Aorta (tissue), 5 donors: ENCODE measurements at regions not wholly inside any gene's neighbourhood (a gene's known extent, or its start where the extent isn't known, plus 50 kb on each side); places are given as distances from the start of the nearest gene placed in this dataset.

ENCODE experiments used
- ATAC-seq: fragments of 200-7000 bp; cut with Tn5 transposase; one replicate; pipeline ENCODE4 v1.9.1; 2022; ENCODE audit warnings: moderate library complexity; ENCODE audit not compliant: low FRiP score
- DNase-seq, 2 donors: peaks; one replicate each; pipeline ENCODE4 v3.0.0-alpha.2; 2020
- H3K27ac ChIP-seq, 2 donors: one replicate each; pipeline ENCODE4 v1.5.1; 2013; ENCODE audit warnings: low read length in 2 of 2, mild to moderate bottlenecking in 2 of 2, moderate library complexity in 2 of 2, control low read depth in 1 of 2, inconsistent platforms in 1 of 2, low read depth in 1 of 2
- H3K27me3 ChIP-seq, 2 donors: one replicate each; pipeline ENCODE4 v1.6.1; 2013; ENCODE audit warnings: control low read depth in 1 of 2, low read length in 1 of 2, mild to moderate bottlenecking in 1 of 2, moderate library complexity in 1 of 2; ENCODE audit not compliant: insufficient read depth in 2 of 2, control insufficient read depth in 1 of 2
- H3K36me3 ChIP-seq, 2 donors: one replicate each; pipeline ENCODE4 v1.6.1; 2013; ENCODE audit warnings: control low read depth in 1 of 2, low read length in 1 of 2, mild to moderate bottlenecking in 1 of 2; ENCODE audit not compliant: insufficient read depth in 2 of 2, control insufficient read depth in 1 of 2
- H3K4me1 ChIP-seq, 2 donors: one replicate each; pipeline ENCODE4 v1.6.1; 2013; ENCODE audit warnings: low read length in 2 of 2, control low read depth in 1 of 2, mild to moderate bottlenecking in 1 of 2, moderate library complexity in 1 of 2; ENCODE audit not compliant: insufficient read depth in 2 of 2, control insufficient read depth in 1 of 2
- H3K4me3 ChIP-seq, 2 donors: one replicate each; pipeline ENCODE4 v1.5.1; 2013; ENCODE audit warnings: low read length in 2 of 2, control low read depth in 1 of 2, mild to moderate bottlenecking in 1 of 2
- H3K9me3 ChIP-seq: one replicate; pipeline ENCODE4 v1.6.1; 2013; ENCODE audit warnings: mild to moderate bottlenecking, low read length; ENCODE audit not compliant: control insufficient read depth
- WGBS, 2 donors: extraction: QIAGEN DNeasy Blood & Tissue Kit; methylation state at CpG; one replicate each; pipeline ENCODE4 v1.1.7; 2013; 5-methylcytosine and 5-hydroxymethylcytosine counted together
- intact Hi-C, 2 donors: fragments of 100-400 bp; cut with DNase I; formaldehyde crosslinking; loops; one replicate each; pipeline versions ENCODE4 v1.14.2 to v1.15.0; 2022
- donor health status: healthy with polysubstance abuse.
- donor health status: Bipolar disorder and iron deficiency.
- donor health status: DM: no; HTN: no; CAD: no.
- donor health status: DM: no; HTN: no; CAD: no.
- donor health status: DM: yes; HTN: yes; CAD: no.

DNA sequence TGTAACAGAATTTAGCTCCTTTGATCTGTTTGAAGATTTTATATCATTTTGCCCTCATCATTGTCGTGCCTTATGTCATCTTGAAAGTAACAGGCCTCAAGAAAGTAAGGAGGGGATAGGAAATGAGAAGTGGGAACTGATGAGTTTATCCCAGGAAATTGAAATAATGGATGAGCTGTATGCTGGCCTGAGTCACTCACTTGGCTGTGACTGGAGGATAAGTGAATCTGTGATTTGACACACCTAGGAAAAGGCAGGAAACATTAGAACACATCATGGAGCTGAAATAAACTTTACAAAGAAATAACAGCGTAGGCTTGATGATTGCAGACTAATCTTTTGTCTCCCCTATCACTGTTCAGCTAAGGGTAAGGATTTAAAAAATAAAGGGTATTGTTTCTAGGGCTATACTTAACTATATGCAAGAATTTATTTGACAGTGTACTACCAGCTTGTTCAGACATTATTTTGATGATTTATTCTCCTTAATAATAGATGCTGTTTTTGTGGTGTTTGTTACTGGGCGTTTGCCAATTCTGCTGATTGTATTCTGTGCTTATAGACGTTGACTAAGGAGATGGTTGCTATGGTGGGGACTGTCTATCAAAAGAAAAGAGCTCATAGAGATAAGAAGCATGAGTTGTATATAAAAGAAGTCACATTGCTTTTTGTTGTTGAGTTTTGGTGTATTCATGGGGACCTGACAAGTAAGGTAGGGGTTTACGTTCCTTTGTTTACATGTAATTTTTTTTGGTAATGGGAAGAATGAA is 105.6 kb upstream of the ROPN1 start:
- intact Hi-C loops: no loop called here
- 73 to 78% methylated on average over 5 of the region's 5 CpGs for WGBS, 2 donors
- H3K27ac ChIP-seq: no peak overlapping the region
- peaks cover 8 to 10% of the 10 kb centered on the region in 2 donors for H3K4me1 ChIP-seq
- no peaks in the 10 kb centered on the region for H3K9me3 ChIP-seq
- no peak overlapping the region for H3K4me3 ChIP-seq
- H3K27me3 ChIP-seq: no peaks in the 10 kb centered on the region
- no peak for DNase-seq
- H3K36me3 ChIP-seq: peaks cover 0 to 6% of the 10 kb centered on the region in 2 donors
- no peak for ATAC-seq

DNA sequence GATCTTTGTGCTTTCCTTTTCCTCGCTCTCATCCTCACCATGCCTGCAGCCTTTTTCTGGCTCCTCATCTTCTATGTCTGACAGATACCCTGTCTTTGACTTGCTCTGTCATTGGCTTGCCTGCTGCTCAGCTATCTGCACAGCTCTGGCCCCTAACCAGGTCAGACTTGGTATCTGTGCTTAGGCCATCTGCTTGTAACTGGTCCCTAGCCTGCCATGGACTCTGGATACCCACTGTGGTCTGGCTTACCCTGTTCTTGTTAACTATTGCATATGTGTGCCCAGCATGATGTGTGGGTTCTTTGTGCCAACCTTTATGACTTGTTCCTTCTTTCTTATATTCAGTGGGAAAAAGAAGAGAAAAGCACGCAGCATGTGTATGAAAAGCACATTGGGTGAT is 109.7 kb upstream of the ROPN1 start:
- H3K4me1 ChIP-seq: peaks cover 0 to 7% of the 10 kb centered on the region in 2 donors
- no peaks in the 10 kb centered on the region for H3K27me3 ChIP-seq
- H3K9me3 ChIP-seq: no peaks in the 10 kb centered on the region
- 97 to 99% methylated on average over 2 of the region's 2 CpGs for WGBS, 2 donors
- intact Hi-C loops: no loop called here
- ATAC-seq (no peak), DNase-seq (no peak)
- H3K36me3 ChIP-seq: peaks cover 0 to 4% of the 10 kb centered on the region in 2 donors
- H3K4me3 ChIP-seq: no peak overlapping the region
- H3K27ac ChIP-seq: no peak overlapping the region

DNA sequence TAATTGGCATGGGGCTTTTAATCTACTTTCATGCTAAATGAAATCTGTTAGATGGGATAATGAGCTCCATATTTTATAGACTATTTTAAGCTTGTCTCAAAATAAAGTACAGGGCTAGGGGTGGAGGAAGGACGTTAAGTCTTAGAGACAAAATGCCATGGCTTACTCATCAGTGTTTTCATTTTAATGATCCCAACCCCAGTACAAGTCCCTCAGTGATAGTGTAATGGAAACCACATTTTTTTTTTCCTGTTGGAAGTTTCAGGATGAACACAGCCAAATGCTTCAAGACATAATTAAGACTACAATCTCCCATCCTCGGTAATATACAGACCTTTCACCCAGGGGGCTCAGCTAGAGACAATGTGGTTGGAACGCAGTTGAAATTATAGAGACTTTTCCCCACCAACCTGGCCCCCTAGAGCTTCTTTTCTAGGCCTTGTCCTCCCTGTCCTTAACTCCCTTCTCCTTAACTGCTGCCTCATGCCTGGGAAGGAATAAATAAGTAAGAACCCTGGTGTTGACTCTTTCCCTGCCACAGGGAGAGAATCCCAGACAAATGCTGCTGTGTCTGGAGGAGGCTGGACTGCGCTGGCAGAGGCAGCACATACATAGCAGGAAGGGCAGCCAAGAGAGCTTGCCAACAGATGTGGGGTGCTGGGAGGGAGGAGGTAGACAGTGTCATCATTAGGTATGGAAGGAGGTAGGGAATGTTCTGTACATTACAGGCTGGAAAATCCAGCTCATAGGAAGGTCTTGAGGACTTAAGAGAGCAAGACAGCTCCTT is 115.4 kb upstream of the ROPN1 start:
- no peaks in the 10 kb centered on the region for H3K36me3 ChIP-seq
- no peak for DNase-seq
- H3K4me1 ChIP-seq: peaks cover 6 to 10% of the 10 kb centered on the region in 2 donors
- H3K4me3 ChIP-seq: no peak overlapping the region
- ATAC-seq: peak; percentile 56
- H3K27me3 ChIP-seq: no peaks in the 10 kb centered on the region
- WGBS, 2 donors: 33 to 34% methylated on average over 4 of the region's 4 CpGs
- H3K27ac ChIP-seq: peak overlapping the region; percentile 29 to 83
- intact Hi-C loops: no loop called here
- no peaks in the 10 kb centered on the region for H3K9me3 ChIP-seq

DNA sequence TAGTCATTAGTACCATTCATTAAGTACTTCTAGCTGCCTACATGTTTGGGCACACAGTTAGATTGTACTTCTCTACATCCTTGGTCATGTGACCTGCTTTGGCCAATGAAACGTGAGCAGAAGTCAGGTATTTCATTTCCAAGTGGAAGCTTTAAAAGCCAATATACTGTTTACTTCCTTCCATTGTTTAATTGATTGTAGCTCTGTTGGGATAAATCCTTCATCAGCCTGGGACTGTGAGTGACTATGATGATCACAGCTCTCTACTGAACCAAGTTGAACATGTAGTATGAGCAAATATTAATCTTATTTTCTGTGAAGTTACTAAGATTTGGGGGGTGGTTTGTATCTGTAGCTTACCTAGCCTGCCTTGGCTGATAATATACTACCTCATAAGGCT is 116.5 kb upstream of the ROPN1 start:
- no peaks in the 10 kb centered on the region for H3K36me3 ChIP-seq
- no peak overlapping the region for H3K4me3 ChIP-seq
- no peaks in the 10 kb centered on the region for H3K27me3 ChIP-seq
- H3K4me1 ChIP-seq: peaks cover 7 to 13% of the 10 kb centered on the region in 2 donors
- peak overlapping the region in 1 of 2 donors; percentile 29 for H3K27ac ChIP-seq
- H3K9me3 ChIP-seq: no peaks in the 10 kb centered on the region
- ATAC-seq: no peak
- intact Hi-C loops: no loop called here
- 84 to 95% methylated on average over 1 of the region's 1 CpG for WGBS, 2 donors
- DNase-seq: no peak

DNA sequence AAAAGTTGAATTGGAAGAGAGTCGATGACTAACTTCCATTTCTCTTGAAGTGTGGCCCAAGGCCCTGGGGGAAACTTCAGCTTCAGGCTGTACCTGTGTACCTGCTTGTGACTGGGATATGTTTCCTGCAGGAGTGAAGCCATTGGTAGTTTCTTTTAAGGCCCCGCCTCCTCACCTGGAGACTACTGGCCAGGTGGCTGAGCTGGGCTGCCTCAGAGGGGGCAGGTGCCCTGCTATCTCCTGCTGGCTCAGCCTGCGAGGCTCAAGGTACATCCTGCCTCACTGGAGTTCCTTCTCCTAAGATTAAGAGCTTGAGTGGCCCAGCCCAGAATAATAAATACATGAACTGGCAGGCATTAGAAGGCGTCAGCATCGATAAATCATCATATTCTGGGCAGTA is 121.6 kb upstream of the ROPN1 start:
- no peaks in the 10 kb centered on the region for H3K9me3 ChIP-seq
- no peak for ATAC-seq
- H3K36me3 ChIP-seq: no peaks in the 10 kb centered on the region
- WGBS, 2 donors: 85 to 94% methylated on average over 5 of the region's 5 CpGs
- intact Hi-C loops: no loop called here
- peak overlapping the region in 1 of 2 donors; percentile 76 for H3K27ac ChIP-seq
- no peaks in the 10 kb centered on the region for H3K27me3 ChIP-seq
- no peak for DNase-seq
- peaks cover 4 to 20% of the 10 kb centered on the region in 2 donors for H3K4me1 ChIP-seq
- H3K4me3 ChIP-seq: no peak overlapping the region

DNA sequence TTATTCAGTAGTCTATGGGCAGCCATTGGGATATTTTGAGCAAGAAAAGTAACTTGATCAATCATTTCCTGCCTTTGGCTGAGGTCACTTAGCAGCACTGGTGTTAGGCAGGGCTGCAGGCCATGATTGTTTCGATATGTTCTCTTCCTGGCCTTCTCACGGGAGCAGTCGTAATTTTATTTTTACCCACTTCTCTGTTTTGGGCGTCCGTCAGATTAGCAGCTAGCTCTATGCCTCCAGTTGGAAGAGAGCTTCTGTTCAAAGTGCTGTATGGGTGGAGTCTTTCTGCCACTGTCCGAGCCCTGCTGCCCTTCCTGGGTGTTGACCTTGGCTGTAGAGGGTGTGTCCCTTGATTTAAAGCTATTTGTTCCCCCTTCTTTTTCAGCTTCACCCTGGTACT is 123.4 kb upstream of the ROPN1 start:
- 30 to 40% methylated on average over 6 of the region's 6 CpGs for WGBS, 2 donors
- Histone ChIP-seq H3K4me1 (peaks cover 4 to 25% of the 10 kb centered on the region in 2 donors), H3K27me3 (no peaks in the 10 kb centered on the region), H3K4me3 (no peak overlapping the region), H3K9me3 (no peaks in the 10 kb centered on the region), H3K36me3 (no peaks in the 10 kb centered on the region), H3K27ac (peak overlapping the region; percentile 29 to 76)
- no peak for DNase-seq
- no peak for ATAC-seq
- intact Hi-C loops: loop anchor here in 1 of 2 donors (5.0 kb wide), 1 partner anchor 162 kb away; no protein-coding TSS in a partner anchor

GRCh38 chr3:124115956-124116355 is 124.0 kb upstream of the ROPN1 start:
- Histone ChIP-seq H3K9me3 (no peaks in the 10 kb centered on the region), H3K4me3 (no peak overlapping the region), H3K4me1 (peaks cover 4 to 21% of the 10 kb centered on the region in 2 donors), H3K36me3 (no peaks in the 10 kb centered on the region), H3K27me3 (no peaks in the 10 kb centered on the region), H3K27ac (peak overlapping the region in 1 of 2 donors; percentile 29)
- WGBS, 2 donors: 16 to 19% methylated on average over 1 of the region's 1 CpG
- no peak for DNase-seq
- intact Hi-C loops: loop anchor here in 1 of 2 donors (5.0 kb wide), 1 partner anchor 161 kb away; no protein-coding TSS in a partner anchor
- no peak for ATAC-seq

DNA sequence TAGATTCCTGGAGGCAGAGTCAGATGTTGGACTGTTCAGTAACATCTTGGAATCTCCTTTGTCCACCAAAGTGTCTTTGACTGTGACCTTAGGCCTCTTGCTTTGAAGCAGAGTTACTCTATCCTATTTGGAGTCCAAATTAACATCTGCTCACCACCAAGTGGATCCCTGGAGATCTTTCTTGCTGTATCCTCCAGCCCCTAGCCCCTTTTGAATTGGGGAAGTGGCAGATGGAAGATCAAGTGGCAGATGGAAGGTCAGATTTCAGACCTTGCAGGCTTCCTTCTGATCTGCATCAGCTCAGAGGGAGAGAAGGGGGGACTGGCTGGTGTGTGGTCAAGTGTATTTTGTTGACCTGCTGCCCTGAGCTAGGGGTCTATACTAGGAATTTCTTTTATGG is 125.0 kb upstream of the ROPN1 start:
- Histone ChIP-seq H3K27me3 (no peaks in the 10 kb centered on the region), H3K36me3 (no peaks in the 10 kb centered on the region), H3K27ac (peak overlapping the region in 1 of 2 donors; percentile 84), H3K9me3 (no peaks in the 10 kb centered on the region), H3K4me1 (peaks cover 6 to 22% of the 10 kb centered on the region in 2 donors), H3K4me3 (no peak overlapping the region)
- DNase-seq (no peak), ATAC-seq (no peak)
- intact Hi-C loops: loop anchor here in 1 of 2 donors (5.0 kb wide), 1 partner anchor 160 kb away; no protein-coding TSS in a partner anchor
